ENCODE measurements at regions not wholly inside any gene's neighbourhood (a gene's known extent, or its start where the extent isn't known, plus 50 kb on each side); places are given as distances from the start of the nearest gene placed in this dataset.

- TF ChIP-seq CTCF (IDR thresholded peaks at IDR 0.05; ENCODE audit: insufficient read depth, low read length, poor library complexity, severe bottlenecking) (no peak), EZH2phosphoT487 (conservative IDR thresholded peaks at IDR 0.05; ENCODE audit: low read length) (no peak)
Measured at GRCh38 chr4:132275583-132276121, 873.4 kb upstream of the PCDH10 start.

Data from SU-DHL-6 (cell line).